Cardiac muscle cell (in vitro differentiated cells and primary cell): ENCODE measurements at regions not wholly inside any gene's neighbourhood (a gene's known extent, or its start where the extent isn't known, plus 50 kb on each side); places are given as distances from the start of the nearest gene placed in this dataset.
A peak's percentile ranks its signal among the peaks of the same experiment; 100 is the strongest.

ENCODE experiments used
- DNase-seq, 2 donors: peaks; one replicate each; pipeline versions ENCODE4 v3.0.0 to v3.0.0-alpha.2; 2010 to 2017; ENCODE audit warnings: low read depth in 1 of 2, low spot score in 1 of 2
- H3K27ac ChIP-seq: fragments of 200-600 bp; sonication (generic); 2 replicates; pipeline ENCODE4 v1.5.1; 2016
- H3K27me3 ChIP-seq: fragments of 200-600 bp; sonication (generic); 2 replicates; pipeline ENCODE4 v1.6.0; 2016; ENCODE audit warnings: control low read depth
- H3K36me3 ChIP-seq: fragments of 200-600 bp; sonication (generic); 2 replicates; pipeline ENCODE4 v1.5.1; 2016; ENCODE audit warnings: control low read depth
- H3K4me1 ChIP-seq: fragments of 200-600 bp; sonication (generic); 2 replicates; pipeline ENCODE4 v1.8.1; 2017; ENCODE audit warnings: low read depth, mild to moderate bottlenecking, mixed run types
- H3K4me3 ChIP-seq: fragments of 200-600 bp; sonication (generic); 2 replicates; pipeline ENCODE4 v1.5.1; 2016; ENCODE audit warnings: mild to moderate bottlenecking
- H3K9me3 ChIP-seq: fragments of 200-600 bp; sonication (generic); 2 replicates; pipeline ENCODE4 v1.5.1; 2017; ENCODE audit warnings: low read depth, mild to moderate bottlenecking, control low read depth
- CTCF ChIP-seq: IDR thresholded peaks from 2 replicates; pipeline ENCODE4 v1.5.1; 2012; ENCODE audit warnings: low read depth, mild to moderate bottlenecking, low read length

DNA sequence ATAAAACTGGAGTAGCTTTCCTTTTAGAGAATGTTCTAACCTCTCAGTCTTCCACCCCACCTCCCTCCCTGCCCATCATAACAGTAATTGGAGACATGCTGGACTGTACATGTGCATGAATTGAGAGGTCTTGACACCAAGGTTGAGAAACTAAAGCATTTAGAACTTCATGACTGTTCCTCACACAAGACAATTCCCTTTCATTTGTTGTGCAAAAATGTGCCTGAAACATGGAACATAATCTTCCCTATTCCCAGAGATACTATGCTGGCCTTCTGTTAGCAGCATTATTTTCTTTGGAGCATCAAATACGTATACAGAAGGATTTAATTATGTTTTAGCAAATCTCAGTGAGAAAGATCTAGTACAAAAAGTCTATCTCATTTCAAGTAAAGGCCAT is 97.5 kb upstream of the KCNE2 start:
- Histone ChIP-seq H3K27ac (no peak overlapping the region), H3K4me3 (no peak overlapping the region), H3K9me3 (no peaks in the 10 kb centered on the region), H3K36me3 (no peaks in the 10 kb centered on the region), H3K27me3 (no peaks in the 10 kb centered on the region), H3K4me1 (no peaks in the 10 kb centered on the region)
- TF ChIP-seq CTCF: no peak
- no peak for DNase-seq

- Histone ChIP-seq H3K9me3 (no peaks in the 10 kb centered on the region), H3K27ac (no peak overlapping the region), H3K4me3 (no peak overlapping the region), H3K4me1 (no peaks in the 10 kb centered on the region), H3K36me3 (no peaks in the 10 kb centered on the region), H3K27me3 (no peaks in the 10 kb centered on the region)
- no peak for DNase-seq
- TF ChIP-seq CTCF: no peak
Measured at GRCh38 chr21:34268493-34268892, 95.3 kb upstream of the KCNE2 start.

DNA sequence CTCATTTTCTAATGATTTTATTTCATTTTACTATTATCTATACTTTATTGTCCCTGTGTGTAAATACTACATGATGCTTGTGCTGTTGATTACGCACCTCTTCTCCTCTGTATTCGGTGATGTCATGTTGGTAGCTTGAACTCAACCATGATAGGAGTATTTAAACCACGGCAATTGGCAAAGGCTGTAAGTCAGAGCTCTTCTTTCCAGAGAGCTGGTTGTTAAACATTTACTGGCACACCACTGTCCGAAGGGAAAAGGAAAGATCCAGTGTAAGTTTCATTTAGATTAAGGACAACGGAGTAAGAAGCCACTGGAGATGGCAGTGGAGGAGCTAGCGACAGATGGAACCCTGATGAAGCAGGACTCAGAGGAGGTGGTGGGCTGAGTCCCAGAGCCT is 93.4 kb upstream of the KCNE2 start:
- H3K4me3 ChIP-seq: no peak overlapping the region
- no peak for DNase-seq
- no peaks in the 10 kb centered on the region for H3K9me3 ChIP-seq
- H3K27me3 ChIP-seq: no peaks in the 10 kb centered on the region
- no peaks in the 10 kb centered on the region for H3K4me1 ChIP-seq
- no peak overlapping the region for H3K27ac ChIP-seq
- no peaks in the 10 kb centered on the region for H3K36me3 ChIP-seq
- TF ChIP-seq CTCF: no peak

DNA sequence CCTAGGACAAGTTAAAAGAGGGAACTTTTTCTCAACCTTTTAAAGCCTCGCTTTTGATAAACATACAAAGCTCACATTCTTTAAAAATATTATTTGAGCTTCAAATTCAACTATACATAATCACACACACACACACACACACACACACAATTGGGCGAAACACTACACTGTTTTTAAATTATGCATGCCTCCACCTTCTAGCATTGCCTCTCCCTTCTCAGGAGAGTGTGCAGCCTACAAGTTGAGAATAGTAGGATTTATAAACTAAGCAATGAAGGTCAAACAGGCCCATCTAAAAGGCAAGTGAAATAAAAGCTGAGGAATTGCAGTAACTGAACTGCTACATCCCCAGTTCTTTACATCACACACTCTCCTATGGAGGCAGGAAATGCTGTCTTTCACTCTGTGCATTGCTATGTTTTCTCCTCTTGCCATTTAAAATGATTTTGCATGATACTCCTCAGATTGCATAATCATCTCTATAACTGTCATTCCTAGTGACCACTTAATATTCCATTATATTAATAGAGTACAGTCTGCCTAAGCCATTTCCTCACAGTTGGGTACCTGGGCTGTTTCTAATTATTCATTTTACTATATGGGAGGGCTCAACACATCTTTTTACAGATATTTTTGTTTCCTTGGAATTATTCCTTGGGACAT is 92.5 kb upstream of the KCNE2 start:
- no peak overlapping the region for H3K4me3 ChIP-seq
- H3K4me1 ChIP-seq: no peaks in the 10 kb centered on the region
- TF ChIP-seq CTCF: no peak
- H3K27me3 ChIP-seq: no peaks in the 10 kb centered on the region
- H3K36me3 ChIP-seq: no peaks in the 10 kb centered on the region
- H3K27ac ChIP-seq: no peak overlapping the region
- no peaks in the 10 kb centered on the region for H3K9me3 ChIP-seq
- DNase-seq: no peak

DNA sequence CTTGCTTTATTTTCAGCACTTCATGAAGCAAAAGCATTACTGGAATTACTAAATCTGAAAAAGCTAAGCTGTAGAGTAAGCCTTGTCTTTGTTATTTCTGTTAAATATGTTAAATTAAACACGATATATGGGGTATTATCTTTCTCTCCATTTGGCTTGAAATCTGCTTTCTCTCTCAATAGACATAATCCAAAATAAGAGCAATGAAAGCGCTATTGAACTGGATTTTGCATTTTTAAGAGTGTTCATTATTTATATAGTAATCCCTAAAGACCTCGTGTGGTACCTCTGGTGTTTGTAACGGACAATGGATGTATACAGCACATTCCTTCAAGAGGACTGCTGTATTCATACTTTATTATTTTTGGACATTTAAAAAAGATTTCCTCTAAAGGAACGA is 91.5 kb upstream of the KCNE2 start:
- H3K27ac ChIP-seq: no peak overlapping the region
- H3K9me3 ChIP-seq: no peaks in the 10 kb centered on the region
- TF ChIP-seq CTCF: no peak
- no peaks in the 10 kb centered on the region for H3K27me3 ChIP-seq
- no peak for DNase-seq
- no peaks in the 10 kb centered on the region for H3K4me1 ChIP-seq
- H3K4me3 ChIP-seq: no peak overlapping the region
- no peaks in the 10 kb centered on the region for H3K36me3 ChIP-seq

GRCh38 chr21:34274001-34274400 is 89.8 kb upstream of the KCNE2 start:
- no peaks in the 10 kb centered on the region for H3K36me3 ChIP-seq
- peak in 1 of 2 donors; percentile 61 for DNase-seq
- no peak overlapping the region for H3K27ac ChIP-seq

More at GRCh38 chr21:34274001-34274400, 89.8 kb upstream of the KCNE2 start:
- Histone ChIP-seq H3K27me3 (no peaks in the 10 kb centered on the region), H3K4me1 (no peaks in the 10 kb centered on the region), H3K9me3 (no peaks in the 10 kb centered on the region), H3K4me3 (no peak overlapping the region)
- TF ChIP-seq CTCF: no peak
